Hematopoietic multipotent progenitor cell treated with erythropoietin and hydrocortisone succinate and interleukin-3 and kit ligand, for 6 days (in vitro differentiated cells): ENCODE measurements at regions not wholly inside any gene's neighbourhood (a gene's known extent, or its start where the extent isn't known, plus 50 kb on each side); places are given as distances from the start of the nearest gene placed in this dataset.

ENCODE experiments used
- DNase-seq: peaks from one replicate; pipeline ENCODE4 v3.0.0-alpha.2; 2015

GRCh38 chr13:36750046-36750445, 69.0 kb upstream of the RFXAP start:
- no peak for DNase-seq

DNA sequence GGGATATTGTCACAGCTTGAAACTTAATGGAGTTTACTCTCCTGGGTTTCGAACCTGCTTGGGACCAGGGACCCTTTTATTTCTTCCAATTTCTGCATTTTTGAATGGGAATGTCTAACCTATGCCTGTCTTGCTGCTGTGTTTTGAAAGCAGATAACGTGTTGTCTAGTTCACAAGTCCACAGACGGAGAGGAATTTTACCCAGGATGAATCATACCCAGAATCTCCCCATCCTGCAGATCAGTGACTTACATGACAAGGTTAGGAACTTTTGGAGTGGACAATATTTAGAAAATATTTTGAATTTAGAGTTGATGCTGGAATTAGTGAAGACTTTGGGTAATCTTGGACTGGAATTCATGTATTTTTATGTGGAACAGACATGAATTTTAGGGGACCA, 68.6 kb upstream of the RFXAP start:
- no peak for DNase-seq

- DNase-seq: no peak
These were observed 68.1 kb upstream of the RFXAP start for GRCh38 chr13:36750946-36751345.

DNA sequence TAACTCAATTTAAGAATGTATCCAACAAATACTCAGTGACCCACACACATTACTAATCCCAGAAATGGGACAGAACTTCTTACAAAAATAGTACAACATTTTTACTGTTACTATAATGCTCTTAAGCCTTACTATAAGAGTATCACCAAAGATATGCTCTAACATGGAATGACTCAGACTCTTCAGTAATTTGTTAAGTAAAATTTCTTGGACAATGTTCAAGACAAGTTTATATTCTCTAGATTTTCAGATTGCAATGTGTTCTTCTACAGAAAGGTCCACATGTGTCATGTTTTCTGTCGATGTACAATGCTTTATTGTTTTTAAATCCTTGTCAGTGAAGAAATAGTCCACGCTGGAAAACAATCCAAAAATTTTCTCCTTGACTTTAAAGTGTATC, 66.3 kb upstream of the RFXAP start:
- DNase-seq: no peak

DNA sequence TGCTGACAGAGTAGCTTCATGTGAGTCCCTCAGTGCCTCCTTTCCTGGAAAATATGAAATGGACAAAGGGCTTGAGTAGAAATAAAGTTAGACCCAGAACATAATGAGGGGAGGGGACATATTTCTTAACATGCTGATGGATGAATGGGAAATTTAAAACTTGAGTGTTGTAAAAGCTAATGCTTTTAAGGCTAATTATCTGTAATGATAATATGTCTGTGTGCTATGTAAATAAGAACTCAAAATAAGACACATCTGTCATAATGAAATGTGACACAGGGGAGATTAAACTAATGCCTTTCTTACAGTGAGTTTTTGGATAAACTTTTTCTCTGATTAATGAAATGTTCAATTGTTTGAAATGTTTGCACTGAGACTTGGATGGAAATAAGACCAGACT, 65.8 kb upstream of the RFXAP start:
- DNase-seq: no peak

GRCh38 chr13:36758345-36758744, 60.7 kb upstream of the RFXAP start:
- DNase-seq: peak; percentile 13

- peak; percentile 2 for DNase-seq
These were observed 55.8 kb upstream of the RFXAP start for GRCh38 chr13:36763126-36763722.

DNA sequence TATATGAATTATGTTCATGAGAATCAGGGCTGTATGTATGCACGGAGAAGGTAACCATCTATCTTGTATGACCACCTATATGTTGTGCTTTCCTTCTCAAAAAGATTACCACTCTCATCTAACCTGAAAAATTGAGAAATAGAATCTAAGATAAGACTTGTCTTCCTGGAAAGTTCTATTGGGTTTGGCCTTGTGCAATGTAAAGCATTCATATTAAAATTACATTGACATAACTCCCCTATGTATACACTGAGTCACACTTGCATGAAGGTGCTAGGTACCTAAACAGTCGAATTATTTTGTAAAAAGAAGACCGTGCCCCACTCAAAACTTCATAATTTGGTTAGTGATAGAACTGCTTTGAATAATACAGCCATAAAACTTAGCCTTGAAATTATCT, 54.5 kb upstream of the RFXAP start:
- no peak for DNase-seq

DNA sequence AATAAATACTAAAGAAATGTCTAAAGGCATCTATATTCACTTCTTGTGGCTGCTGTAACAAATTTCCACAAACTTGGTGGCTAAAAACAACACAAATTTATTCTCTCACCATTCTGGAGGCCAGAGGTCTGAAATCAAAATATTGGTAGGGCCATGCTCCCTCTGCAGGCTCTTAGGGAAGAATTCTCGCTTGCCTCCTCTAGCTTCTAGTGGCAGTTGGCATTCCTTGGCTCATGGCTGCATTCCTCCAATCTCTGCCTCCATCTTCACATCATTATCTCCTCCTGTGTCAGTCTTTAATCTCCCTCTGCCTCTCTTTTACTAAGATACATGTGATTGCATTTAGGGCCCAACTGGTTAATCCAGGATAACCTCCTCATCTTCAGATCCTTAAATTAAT, 54.1 kb upstream of the RFXAP start:
- no peak for DNase-seq

DNA sequence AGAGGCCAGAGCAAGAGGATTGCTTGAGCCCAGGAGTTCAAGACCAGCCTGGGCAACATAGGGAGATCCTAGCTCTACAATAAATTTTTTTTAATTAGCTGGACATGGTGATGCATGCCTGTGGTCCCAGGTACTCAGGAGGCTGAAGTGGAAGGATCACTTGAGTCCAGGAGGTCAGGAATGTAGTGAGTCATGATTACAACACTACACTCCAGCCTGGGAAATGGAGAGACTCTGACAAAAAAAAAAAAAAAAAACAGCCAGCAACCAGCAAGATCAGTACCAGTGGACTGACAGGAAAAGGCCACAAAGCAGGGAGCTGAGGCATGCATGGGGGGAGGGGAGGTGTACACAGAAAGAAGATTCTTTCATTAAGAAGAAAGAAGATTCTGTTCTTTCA, 52.7 kb upstream of the RFXAP start:
- DNase-seq: no peak

- DNase-seq: no peak
These were observed 51.7 kb upstream of the RFXAP start for GRCh38 chr13:36767276-36767675.

DNA sequence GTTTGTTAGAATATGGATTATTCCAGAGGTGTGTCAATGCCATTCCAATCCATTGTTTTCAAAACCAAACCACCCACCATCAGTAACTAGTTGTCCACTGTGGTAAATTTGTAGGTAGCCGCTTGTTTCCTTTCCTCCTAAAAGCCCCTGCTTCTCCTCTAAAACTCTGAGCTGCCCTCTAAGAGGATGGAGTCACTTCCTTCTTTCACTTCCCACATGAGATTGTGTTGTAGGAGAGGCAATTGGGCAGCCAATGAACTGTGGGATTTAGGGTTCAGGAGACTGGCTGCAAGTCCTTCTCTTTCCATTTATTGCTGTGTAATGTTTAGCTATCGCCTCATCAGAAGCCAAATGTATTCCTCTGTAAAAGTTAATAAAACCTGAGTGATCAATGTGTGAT, 49.9 kb upstream of the RFXAP start:
- DNase-seq: no peak
